Loucy (cell line): ENCODE measurements at regions not wholly inside any gene's neighbourhood (a gene's known extent, or its start where the extent isn't known, plus 50 kb on each side); places are given as distances from the start of the nearest gene placed in this dataset.

Experiments
- H2AFZ ChIP-seq: fragments of 200-600 bp; sonication (generic); 2 replicates; pipeline ENCODE4 v1.6.0; 2016; ENCODE audit warnings: antibody characterized with exemption, mild to moderate bottlenecking, low read length, moderate library complexity
- H3F3A ChIP-seq: fragments of 200-600 bp; 2 replicates; pipeline ENCODE4 v1.6.0; 2016; ENCODE audit warnings: antibody characterized with exemption, low read depth, mild to moderate bottlenecking
- H3K27me3 ChIP-seq: fragments of 200-600 bp; sonication (generic); 2 replicates; pipeline ENCODE4 v1.6.1; 2014; ENCODE audit warnings: low read length, mild to moderate bottlenecking; ENCODE audit not compliant: insufficient read depth, poor library complexity, severe bottlenecking
- H3K36me3 ChIP-seq: fragments of 200-600 bp; sonication (generic); 2 replicates; pipeline ENCODE4 v1.6.1; 2016; ENCODE audit warnings: low read length; ENCODE audit not compliant: insufficient read depth
- H3K4me1 ChIP-seq: fragments of 200-600 bp; sonication (generic); 2 replicates; pipeline ENCODE4 v1.5.1; 2014; ENCODE audit warnings: low read length, mild to moderate bottlenecking; ENCODE audit not compliant: insufficient read depth, poor library complexity, severe bottlenecking
- H3K4me2 ChIP-seq: fragments of 200-600 bp; sonication (generic); 2 replicates; pipeline ENCODE4 v1.6.0; 2014; ENCODE audit warnings: antibody characterized with exemption, low read length, low read depth, mild to moderate bottlenecking; ENCODE audit not compliant: poor library complexity, severe bottlenecking
- H3K4me3 ChIP-seq: fragments of 200-600 bp; sonication (generic); 2 replicates; pipeline ENCODE4 v1.5.1; 2014; ENCODE audit warnings: low read length, mild to moderate bottlenecking, mixed read lengths; ENCODE audit not compliant: poor library complexity, severe bottlenecking
- H3K79me2 ChIP-seq: fragments of 200-600 bp; sonication (generic); 2 replicates; pipeline ENCODE4 v1.6.1; 2014; ENCODE audit warnings: low read length; ENCODE audit not compliant: insufficient read depth
- H3K9ac ChIP-seq: fragments of 200-600 bp; sonication (generic); 2 replicates; pipeline ENCODE4 v1.6.0; 2014; ENCODE audit warnings: mild to moderate bottlenecking, low read depth, low read length, moderate library complexity; ENCODE audit not compliant: poor library complexity, severe bottlenecking
- H3K9me2 ChIP-seq: fragments of 200-600 bp; sonication (generic); replicated peaks from 2 replicates; pipeline ENCODE4 v1.6.1; 2016; ENCODE audit warnings: low read depth, low read length, mixed read lengths
- H3K9me3 ChIP-seq: fragments of 200-600 bp; sonication (generic); 2 replicates; pipeline ENCODE4 v1.6.1; 2014; ENCODE audit warnings: mild to moderate bottlenecking, antibody characterized with exemption, low read length, low read depth; ENCODE audit not compliant: insufficient read depth
- H4K20me1 ChIP-seq: fragments of 200-600 bp; sonication (generic); 2 replicates; pipeline ENCODE4 v1.6.0; 2014; ENCODE audit warnings: antibody characterized with exemption, low read length, mild to moderate bottlenecking; ENCODE audit not compliant: insufficient read depth, poor library complexity, severe bottlenecking
- EZH2phosphoT487 ChIP-seq: fragments of 200-600 bp; IDR thresholded peaks from 2 replicates; pipeline ENCODE4 v1.6.1; 2018; ENCODE audit warnings: antibody characterized with exemption, mild to moderate bottlenecking, moderate library complexity, borderline replicate concordance
- TF ChIP-seq, protein P1 (sequence below): fragments of 200-600 bp; sonication (generic); conservative IDR thresholded peaks from 2 replicates; pipeline ENCODE4 v1.5.1; 2014; ENCODE audit warnings: mild to moderate bottlenecking, antibody characterized with exemption, low read length

DNA sequence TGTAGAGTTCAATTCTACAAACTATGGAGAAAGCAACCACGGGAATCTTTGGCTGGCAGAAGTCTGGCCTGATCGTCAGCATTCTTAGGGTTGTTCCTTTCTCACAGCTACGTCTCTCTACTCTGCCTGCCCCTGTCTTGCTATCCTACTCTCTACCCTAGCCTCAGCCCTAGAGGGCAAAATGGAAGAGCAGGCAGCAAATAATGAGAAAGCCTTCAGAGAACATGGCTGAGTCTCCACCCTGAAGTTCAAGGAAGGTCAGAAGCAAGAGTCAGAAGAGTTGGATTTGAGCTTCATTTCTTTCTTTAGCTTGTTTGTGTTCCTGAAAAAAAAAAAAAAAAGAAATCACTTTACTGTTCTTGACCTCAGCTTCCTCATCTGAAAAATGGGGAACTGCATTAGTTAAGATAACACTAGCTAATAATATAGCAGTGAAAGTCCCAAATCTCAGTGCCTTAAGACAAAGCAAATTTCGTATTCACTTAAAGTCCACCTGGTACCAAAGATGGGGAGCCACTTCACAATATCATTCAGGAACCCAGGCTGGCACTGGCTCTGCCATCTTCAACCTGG is 50.2 kb upstream of the CCND2 start:
- no peaks in the 10 kb centered on the region for H3K9me3 ChIP-seq
- TF ChIP-seq, protein P1, sequence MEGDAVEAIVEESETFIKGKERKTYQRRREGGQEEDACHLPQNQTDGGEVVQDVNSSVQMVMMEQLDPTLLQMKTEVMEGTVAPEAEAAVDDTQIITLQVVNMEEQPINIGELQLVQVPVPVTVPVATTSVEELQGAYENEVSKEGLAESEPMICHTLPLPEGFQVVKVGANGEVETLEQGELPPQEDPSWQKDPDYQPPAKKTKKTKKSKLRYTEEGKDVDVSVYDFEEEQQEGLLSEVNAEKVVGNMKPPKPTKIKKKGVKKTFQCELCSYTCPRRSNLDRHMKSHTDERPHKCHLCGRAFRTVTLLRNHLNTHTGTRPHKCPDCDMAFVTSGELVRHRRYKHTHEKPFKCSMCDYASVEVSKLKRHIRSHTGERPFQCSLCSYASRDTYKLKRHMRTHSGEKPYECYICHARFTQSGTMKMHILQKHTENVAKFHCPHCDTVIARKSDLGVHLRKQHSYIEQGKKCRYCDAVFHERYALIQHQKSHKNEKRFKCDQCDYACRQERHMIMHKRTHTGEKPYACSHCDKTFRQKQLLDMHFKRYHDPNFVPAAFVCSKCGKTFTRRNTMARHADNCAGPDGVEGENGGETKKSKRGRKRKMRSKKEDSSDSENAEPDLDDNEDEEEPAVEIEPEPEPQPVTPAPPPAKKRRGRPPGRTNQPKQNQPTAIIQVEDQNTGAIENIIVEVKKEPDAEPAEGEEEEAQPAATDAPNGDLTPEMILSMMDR, result no peak
- no peak for TF ChIP-seq EZH2phosphoT487
- no peaks in the 10 kb centered on the region for H3K36me3 ChIP-seq
- no peaks in the 10 kb centered on the region for H3K9me2 ChIP-seq
- no peaks in the 10 kb centered on the region for H4K20me1 ChIP-seq
- peak overlapping the region; percentile 31 for H3K4me2 ChIP-seq
- no peaks in the 10 kb centered on the region for H3F3A ChIP-seq
- no peak overlapping the region for H2AFZ ChIP-seq
- no peaks in the 10 kb centered on the region for H3K27me3 ChIP-seq
- H3K4me1 ChIP-seq, result peaks cover 36% of the 10 kb centered on the region
- no peak overlapping the region for H3K4me3 ChIP-seq
- no peak overlapping the region for H3K9ac ChIP-seq
- H3K79me2 ChIP-seq, result no peaks in the 10 kb centered on the region

GRCh38 chr12:4221258-4221620 is 52.3 kb upstream of the CCND2 start:
- no peaks in the 10 kb centered on the region for H3K9me3 ChIP-seq
- no peaks in the 10 kb centered on the region for H3K9me2 ChIP-seq
- no peaks in the 10 kb centered on the region for H3K79me2 ChIP-seq
- peaks cover 47% of the 10 kb centered on the region for H3K4me1 ChIP-seq
- H3K9ac ChIP-seq, result no peak overlapping the region
- H3K4me2 ChIP-seq, result no peak overlapping the region
- H4K20me1 ChIP-seq, result no peaks in the 10 kb centered on the region
- no peaks in the 10 kb centered on the region for H3F3A ChIP-seq
- no peak overlapping the region for H3K4me3 ChIP-seq
- H3K36me3 ChIP-seq, result no peaks in the 10 kb centered on the region
- TF ChIP-seq, protein P1, result no peak
- TF ChIP-seq EZH2phosphoT487, result no peak
- H2AFZ ChIP-seq, result no peak overlapping the region
- H3K27me3 ChIP-seq, result no peaks in the 10 kb centered on the region

DNA sequence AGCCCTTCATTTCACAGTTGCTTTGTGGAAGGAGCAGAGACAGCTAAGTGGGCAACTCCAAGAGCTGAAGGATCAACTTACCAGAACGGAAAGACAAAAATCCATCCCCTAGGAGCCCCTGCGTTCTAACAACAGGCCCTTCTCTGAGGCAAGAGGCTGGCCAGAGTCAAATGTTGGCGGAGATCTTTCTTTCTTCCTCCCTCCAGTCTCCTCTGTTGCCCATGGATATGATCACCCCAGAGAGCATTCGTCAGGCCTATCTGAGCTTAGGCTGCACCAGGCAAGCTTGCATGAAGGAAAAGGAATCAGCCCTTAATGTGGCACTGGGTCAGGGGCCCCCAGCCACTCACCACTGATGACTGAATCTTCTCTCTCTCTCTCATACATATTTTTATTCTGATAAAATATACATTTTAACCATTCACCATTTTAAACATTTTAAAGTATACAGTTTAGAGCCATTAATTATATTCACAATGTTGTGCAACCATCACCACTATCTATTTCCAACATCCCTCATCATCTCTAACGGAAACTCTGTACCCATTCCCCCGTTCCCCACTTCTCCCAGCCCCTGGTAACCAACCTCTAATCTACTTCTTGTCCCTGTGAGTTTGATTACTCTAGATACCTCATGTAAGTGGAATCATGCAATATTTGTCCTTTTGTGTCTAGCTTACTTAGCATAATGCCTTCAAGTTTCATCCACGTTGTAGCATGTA is 52.9 kb upstream of the CCND2 start:
- H3K27me3 ChIP-seq, result no peaks in the 10 kb centered on the region
- no peaks in the 10 kb centered on the region for H3K9me3 ChIP-seq
- no peaks in the 10 kb centered on the region for H3K9me2 ChIP-seq
- H3K4me1 ChIP-seq, result peaks cover 49% of the 10 kb centered on the region
- no peak overlapping the region; the same call in 1 of the 2 replicates for H2AFZ ChIP-seq
- no peak overlapping the region for H3K4me2 ChIP-seq
- no peaks in the 10 kb centered on the region for H4K20me1 ChIP-seq
- H3K79me2 ChIP-seq, result no peaks in the 10 kb centered on the region
- TF ChIP-seq, protein P1, result no peak
- TF ChIP-seq EZH2phosphoT487, result no peak
- no peaks in the 10 kb centered on the region for H3K36me3 ChIP-seq
- no peak overlapping the region for H3K4me3 ChIP-seq
- H3F3A ChIP-seq, result no peaks in the 10 kb centered on the region
- H3K9ac ChIP-seq, result no peak overlapping the region
